ENCODE measurements at regions not wholly inside any gene's neighbourhood (a gene's known extent, or its start where the extent isn't known, plus 50 kb on each side); places are given as distances from the start of the nearest gene placed in this dataset.
A peak's percentile ranks its signal among the peaks of the same experiment; 100 is the strongest.

DNA sequence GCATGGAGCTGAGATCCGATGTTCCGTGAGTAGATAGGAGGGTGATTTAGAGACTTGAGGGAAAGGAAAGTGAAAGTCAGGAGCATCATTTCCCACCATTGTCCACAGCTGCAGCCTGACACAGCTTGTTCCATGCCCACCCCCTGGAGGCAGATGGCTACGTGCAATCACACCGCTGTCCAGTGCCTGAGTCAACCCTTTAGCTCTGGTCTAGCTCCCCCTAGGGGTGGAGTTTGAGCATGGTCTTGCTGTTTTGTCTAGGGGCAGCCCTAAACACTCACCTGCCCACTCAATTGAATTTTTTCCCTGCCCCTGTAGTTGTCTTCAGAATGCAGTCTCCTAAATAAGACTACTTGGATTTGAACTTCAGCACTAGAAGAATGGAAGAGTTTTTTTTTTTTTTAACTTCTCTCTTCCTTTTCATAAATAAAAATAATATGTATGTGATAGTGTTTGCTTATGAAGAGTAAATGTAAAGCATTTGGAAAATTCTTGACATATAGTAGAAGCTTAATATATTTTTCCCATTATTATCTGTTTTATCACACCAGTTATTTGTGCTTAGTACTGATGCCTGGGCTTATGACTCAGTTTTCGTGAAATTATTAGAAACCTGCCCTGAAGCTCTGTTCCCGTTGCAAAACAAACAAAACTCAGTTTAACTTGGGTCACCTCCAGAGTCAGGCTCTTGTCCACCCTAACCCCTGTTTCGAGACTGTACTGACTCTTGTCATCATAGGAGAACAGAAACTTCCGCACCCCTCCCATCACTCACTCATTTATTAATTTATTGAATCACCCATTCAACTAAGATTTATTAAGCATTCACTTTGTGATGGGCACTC is 814.8 kb downstream of the MAFB start:
- no peaks in the 10 kb centered on the region for H3K27me3 ChIP-seq (ENCODE audit: insufficient read depth, low read length)
- H3K4me3 ChIP-seq (ENCODE audit: low read depth, low read length, poor library complexity, severe bottlenecking), result no peak overlapping the region
- H3K4me2 ChIP-seq (ENCODE audit: low read length), result no peak overlapping the region
- H3K36me3 ChIP-seq (ENCODE audit: insufficient read depth, low read length), result no peaks in the 10 kb centered on the region
- H4K20me1 ChIP-seq (ENCODE audit: insufficient read depth, low read length), result no peaks in the 10 kb centered on the region
- H3K4me1 ChIP-seq (ENCODE audit: insufficient read depth, low read length, severe bottlenecking), result no peaks in the 10 kb centered on the region
- H3K27ac ChIP-seq (ENCODE audit: low read depth, low read length, poor library complexity, severe bottlenecking), result no peak overlapping the region
- no peaks in the 10 kb centered on the region for H3K79me2 ChIP-seq (ENCODE audit: insufficient read depth, low read length)
- H3K9me3 ChIP-seq (ENCODE audit: low read length), result no peaks in the 10 kb centered on the region
- no peaks in the 10 kb centered on the region for H3F3A ChIP-seq (ENCODE audit: insufficient read depth, low read length)
- H3K9ac ChIP-seq (ENCODE audit: low read length), result no peak overlapping the region
- no peaks in the 10 kb centered on the region for H3K9me2 ChIP-seq (ENCODE audit: low read depth, low read length)
- TF ChIP-seq EZH2 (IDR thresholded peaks at IDR 0.05; ENCODE audit: borderline replicate concordance, low read length) (no peak), CTCF (IDR thresholded peaks at IDR 0.05; ENCODE audit: low read length) (peak; percentile 76)
- no peak overlapping the region for H2AFZ ChIP-seq (ENCODE audit: low read length)

DNA sequence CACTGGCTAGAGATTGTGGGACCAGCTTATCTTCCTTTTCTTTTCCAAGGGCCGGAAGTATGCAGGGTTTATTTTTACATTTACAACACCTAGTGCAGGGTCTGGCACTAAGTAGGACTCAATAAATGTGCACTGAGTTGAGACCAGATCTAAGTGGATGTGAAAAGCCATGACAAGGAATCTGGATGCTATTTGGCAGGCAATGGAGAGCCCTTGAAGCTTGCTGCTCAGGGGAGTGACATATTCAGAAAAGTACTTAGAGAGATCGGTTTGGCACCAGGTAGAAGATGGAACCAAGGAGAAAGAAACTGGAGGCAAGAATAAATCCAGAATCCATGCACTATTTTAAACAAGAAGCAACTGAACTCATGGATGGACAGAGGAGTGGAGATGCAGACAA is 815.8 kb downstream of the MAFB start:
- TF ChIP-seq CTCF (IDR thresholded peaks at IDR 0.05; ENCODE audit: low read length), result no peak
- TF ChIP-seq EZH2 (IDR thresholded peaks at IDR 0.05; ENCODE audit: borderline replicate concordance, low read length), result no peak
- no peak overlapping the region for H3K4me2 ChIP-seq (ENCODE audit: low read length)
- H3K4me1 ChIP-seq (ENCODE audit: insufficient read depth, low read length, severe bottlenecking), result no peaks in the 10 kb centered on the region
- H3F3A ChIP-seq (ENCODE audit: insufficient read depth, low read length), result no peaks in the 10 kb centered on the region
- no peak overlapping the region for H3K4me3 ChIP-seq (ENCODE audit: low read depth, low read length, poor library complexity, severe bottlenecking)
- no peaks in the 10 kb centered on the region for H4K20me1 ChIP-seq (ENCODE audit: insufficient read depth, low read length)
- no peaks in the 10 kb centered on the region for H3K36me3 ChIP-seq (ENCODE audit: insufficient read depth, low read length)
- H3K9me3 ChIP-seq (ENCODE audit: low read length), result no peaks in the 10 kb centered on the region
- H3K27ac ChIP-seq (ENCODE audit: low read depth, low read length, poor library complexity, severe bottlenecking), result no peak overlapping the region
- no peak overlapping the region for H3K9ac ChIP-seq (ENCODE audit: low read length)
- H3K79me2 ChIP-seq (ENCODE audit: insufficient read depth, low read length), result no peaks in the 10 kb centered on the region
- H3K9me2 ChIP-seq (ENCODE audit: low read depth, low read length), result no peaks in the 10 kb centered on the region
- no peak overlapping the region for H2AFZ ChIP-seq (ENCODE audit: low read length)
- H3K27me3 ChIP-seq (ENCODE audit: insufficient read depth, low read length), result no peaks in the 10 kb centered on the region

GRCh38 chr20:39871013-39871412 is 818.0 kb downstream of the MAFB start:
- TF ChIP-seq EZH2 (IDR thresholded peaks at IDR 0.05; ENCODE audit: borderline replicate concordance, low read length) (no peak), CTCF (IDR thresholded peaks at IDR 0.05; ENCODE audit: low read length) (no peak)
- H3K27ac ChIP-seq (ENCODE audit: low read depth, low read length, poor library complexity, severe bottlenecking), result no peak overlapping the region
- no peaks in the 10 kb centered on the region for H4K20me1 ChIP-seq (ENCODE audit: insufficient read depth, low read length)
- H3K27me3 ChIP-seq (ENCODE audit: insufficient read depth, low read length), result no peaks in the 10 kb centered on the region
- no peaks in the 10 kb centered on the region for H3K4me1 ChIP-seq (ENCODE audit: insufficient read depth, low read length, severe bottlenecking)
- no peaks in the 10 kb centered on the region for H3F3A ChIP-seq (ENCODE audit: insufficient read depth, low read length)
- no peaks in the 10 kb centered on the region for H3K79me2 ChIP-seq (ENCODE audit: insufficient read depth, low read length)
- H3K36me3 ChIP-seq (ENCODE audit: insufficient read depth, low read length), result no peaks in the 10 kb centered on the region
- H3K9me3 ChIP-seq (ENCODE audit: low read length), result no peaks in the 10 kb centered on the region
- no peak overlapping the region for H3K4me2 ChIP-seq (ENCODE audit: low read length)
- H2AFZ ChIP-seq (ENCODE audit: low read length), result no peak overlapping the region
- H3K4me3 ChIP-seq (ENCODE audit: low read depth, low read length, poor library complexity, severe bottlenecking), result no peak overlapping the region
- H3K9ac ChIP-seq (ENCODE audit: low read length), result no peak overlapping the region
- H3K9me2 ChIP-seq (ENCODE audit: low read depth, low read length), result no peaks in the 10 kb centered on the region
